ENCODE measurements at regions not wholly inside any gene's neighbourhood (a gene's known extent, or its start where the extent isn't known, plus 50 kb on each side); places are given as distances from the start of the nearest gene placed in this dataset.

DNA sequence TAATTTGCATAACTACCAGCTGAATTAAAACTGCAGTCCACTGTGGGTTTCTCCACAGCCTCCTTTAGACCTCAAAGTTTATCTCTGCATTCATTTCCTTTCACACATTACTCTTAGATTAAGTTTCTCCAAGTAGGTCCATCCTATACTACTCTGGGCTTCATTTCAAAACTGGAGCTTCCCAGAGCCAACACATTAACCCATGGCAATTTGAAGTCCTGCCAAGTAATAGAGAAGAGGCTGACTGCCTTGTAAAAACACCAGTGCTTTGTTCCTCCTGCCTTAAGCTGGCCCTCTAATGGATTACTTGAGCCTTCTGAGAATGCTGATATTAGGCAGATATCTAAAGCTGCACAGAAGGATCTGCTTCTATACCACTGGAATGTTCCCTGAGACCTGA is 997.2 kb upstream of the SLIT2 start:
- no peak overlapping the region for H2AFZ ChIP-seq (ENCODE audit: low read length)
- no peaks in the 10 kb centered on the region for H3K36me3 ChIP-seq (replicated peaks in 1 of 2; ENCODE audit: control insufficient read depth in 1 of 2, insufficient read depth in 2 of 2, low read length in 2 of 2)
- no peak overlapping the region for H3K4me3 ChIP-seq (replicated peaks in 1 of 3; ENCODE audit: insufficient read depth in 1 of 3, low read depth in 2 of 3, low read length in 3 of 3)
- no peaks in the 10 kb centered on the region for H3K79me2 ChIP-seq (ENCODE audit: insufficient read depth, low read length)
- intact Hi-C loops (cut with micrococcal nuclease; ENCODE audit: unreplicated experiment), result no loop called here
- POLR2A ChIA-PET, result no interaction called here
- H3K4me1 ChIP-seq (ENCODE audit: insufficient read depth, low read length), result no peaks in the 10 kb centered on the region
- CTCF ChIA-PET (ENCODE audit: low intra/inter-chr PET ratio, low total read pairs), result no interaction called here
- H3K27ac ChIP-seq (ENCODE audit: extremely low read length, insufficient read depth, low read length), result no peak overlapping the region
- TF ChIP-seq, protein P1, sequence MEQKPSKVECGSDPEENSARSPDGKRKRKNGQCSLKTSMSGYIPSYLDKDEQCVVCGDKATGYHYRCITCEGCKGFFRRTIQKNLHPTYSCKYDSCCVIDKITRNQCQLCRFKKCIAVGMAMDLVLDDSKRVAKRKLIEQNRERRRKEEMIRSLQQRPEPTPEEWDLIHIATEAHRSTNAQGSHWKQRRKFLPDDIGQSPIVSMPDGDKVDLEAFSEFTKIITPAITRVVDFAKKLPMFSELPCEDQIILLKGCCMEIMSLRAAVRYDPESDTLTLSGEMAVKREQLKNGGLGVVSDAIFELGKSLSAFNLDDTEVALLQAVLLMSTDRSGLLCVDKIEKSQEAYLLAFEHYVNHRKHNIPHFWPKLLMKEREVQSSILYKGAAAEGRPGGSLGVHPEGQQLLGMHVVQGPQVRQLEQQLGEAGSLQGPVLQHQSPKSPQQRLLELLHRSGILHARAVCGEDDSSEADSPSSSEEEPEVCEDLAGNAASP (CRISPR knock-in tag; IDR thresholded peaks at IDR 0.05; ENCODE audit: borderline replicate concordance), result no peak
- TF ChIP-seq ZNF350 (CRISPR knock-in tag; IDR thresholded peaks at IDR 0.05; ENCODE audit: borderline replicate concordance, low read depth) (no peak), MIXL1 (CRISPR knock-in tag; IDR thresholded peaks at IDR 0.05) (no peak), POGZ (CRISPR knock-in tag; IDR thresholded peaks at IDR 0.05) (no peak), SP5 (CRISPR knock-in tag; IDR thresholded peaks at IDR 0.05; ENCODE audit: borderline replicate concordance, low read depth) (no peak), ZNF629 (CRISPR knock-in tag; conservative IDR thresholded peaks at IDR 0.05) (no peak), ZNF326 (CRISPR knock-in tag; IDR thresholded peaks at IDR 0.05; ENCODE audit: borderline replicate concordance) (no peak), HES4 (CRISPR knock-in tag; IDR thresholded peaks at IDR 0.05; ENCODE audit: borderline replicate concordance) (no peak), RXRA (CRISPR knock-in tag; IDR thresholded peaks at IDR 0.05) (no peak)
- H3K9ac ChIP-seq (ENCODE audit: insufficient read depth, low read depth, low read length), result no peak overlapping the region
- in situ Hi-C loops (cut with HindIII; ENCODE audit: extremely low pct_ligation_motif_present, low pct_unique_long_range_greater_than_20kb), result no loop called here
- no peak overlapping the region for H3K4me2 ChIP-seq (ENCODE audit: low read depth, low read length)
- H4K20me1 ChIP-seq (ENCODE audit: insufficient read depth, low read length), result no peaks in the 10 kb centered on the region
- BruUV-seq (replicated peaks), result no TSS peak
- no peak for DNase-seq (ENCODE audit: low spot score)
- no peaks in the 10 kb centered on the region for H3K27me3 ChIP-seq (ENCODE audit: control insufficient read depth in 1 of 2, insufficient read depth in 2 of 2, low read length in 2 of 2)
- H3K9me3 ChIP-seq (ENCODE audit: low read length), result peaks cover 93% of the 10 kb centered on the region
- FAIRE-seq, result no peak
- no peak for ATAC-seq

DNA sequence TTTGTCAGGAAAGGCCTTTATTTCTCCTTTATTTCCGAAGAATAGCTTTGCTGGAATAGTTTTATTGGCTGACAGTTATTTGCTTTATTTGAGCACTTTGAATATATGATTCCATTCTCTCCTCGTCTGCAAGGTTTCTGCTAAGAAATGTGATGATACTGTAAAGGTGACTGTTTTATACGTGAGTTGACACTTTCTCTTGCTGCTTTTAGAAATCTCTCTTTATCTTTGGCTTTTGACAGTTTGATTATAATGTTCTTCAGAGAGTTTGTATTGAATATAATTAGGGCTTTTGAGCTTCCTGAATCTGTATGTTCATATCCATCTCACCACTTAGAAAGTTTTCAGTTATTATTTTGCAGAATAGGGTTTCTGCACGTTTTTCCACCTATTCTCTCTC is 1003.7 kb upstream of the SLIT2 start:
- no peaks in the 10 kb centered on the region for H3K27me3 ChIP-seq (ENCODE audit: control insufficient read depth in 1 of 2, insufficient read depth in 2 of 2, low read length in 2 of 2)
- H3K9me3 ChIP-seq (ENCODE audit: low read length), result peaks cover 86% of the 10 kb centered on the region
- no peaks in the 10 kb centered on the region for H4K20me1 ChIP-seq (ENCODE audit: insufficient read depth, low read length)
- FAIRE-seq (no peak), DNase-seq (ENCODE audit: low spot score) (no peak), ATAC-seq (no peak)
- H3K4me3 ChIP-seq (replicated peaks in 1 of 3; ENCODE audit: insufficient read depth in 1 of 3, low read depth in 2 of 3, low read length in 3 of 3), result no peak overlapping the region
- H3K79me2 ChIP-seq (ENCODE audit: insufficient read depth, low read length), result no peaks in the 10 kb centered on the region
- H3K4me1 ChIP-seq (ENCODE audit: insufficient read depth, low read length), result no peaks in the 10 kb centered on the region
- POLR2A ChIA-PET, result no interaction called here
- CTCF ChIA-PET (ENCODE audit: low intra/inter-chr PET ratio, low total read pairs), result no interaction called here
- intact Hi-C loops (cut with micrococcal nuclease; ENCODE audit: unreplicated experiment) (no loop called here), in situ Hi-C loops (cut with HindIII; ENCODE audit: extremely low pct_ligation_motif_present, low pct_unique_long_range_greater_than_20kb) (no loop called here)
- H2AFZ ChIP-seq (ENCODE audit: low read length), result no peak overlapping the region
- no peak overlapping the region for H3K4me2 ChIP-seq (ENCODE audit: low read depth, low read length)
- no TSS peak for BruUV-seq (replicated peaks)
- H3K36me3 ChIP-seq (replicated peaks in 1 of 2; ENCODE audit: control insufficient read depth in 1 of 2, insufficient read depth in 2 of 2, low read length in 2 of 2), result no peaks in the 10 kb centered on the region
- no peak overlapping the region for H3K27ac ChIP-seq (ENCODE audit: extremely low read length, insufficient read depth, low read length)
- WGBS (ENCODE audit: low lambda C conversion rate), result under 1% methylated on average over 4 of the region's 4 CpGs
- H3K9ac ChIP-seq (ENCODE audit: insufficient read depth, low read depth, low read length), result no peak overlapping the region
- TF ChIP-seq SALL1 (CRISPR knock-in tag; IDR thresholded peaks at IDR 0.05) (no peak), ZNF7 (CRISPR knock-in tag; IDR thresholded peaks at IDR 0.05) (no peak), ZFX (CRISPR knock-in tag; IDR thresholded peaks at IDR 0.05; ENCODE audit: low read depth) (no peak), NFYB (CRISPR knock-in tag; IDR thresholded peaks at IDR 0.05) (no peak), MAFF (IDR thresholded peaks at IDR 0.05; ENCODE audit: low read depth, low read length) (no peak), MIER3 (CRISPR knock-in tag; IDR thresholded peaks at IDR 0.05; ENCODE audit: borderline replicate concordance) (no peak), PPARG (CRISPR knock-in tag; conservative IDR thresholded peaks at IDR 0.05) (no peak)
- TF ChIP-seq, protein P2, sequence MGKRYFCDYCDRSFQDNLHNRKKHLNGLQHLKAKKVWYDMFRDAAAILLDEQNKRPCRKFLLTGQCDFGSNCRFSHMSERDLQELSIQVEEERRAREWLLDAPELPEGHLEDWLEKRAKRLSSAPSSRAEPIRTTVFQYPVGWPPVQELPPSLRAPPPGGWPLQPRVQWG (CRISPR knock-in tag; IDR thresholded peaks at IDR 0.05; ENCODE audit: borderline replicate concordance, low read depth), result no peak
- TF ChIP-seq, protein P3, sequence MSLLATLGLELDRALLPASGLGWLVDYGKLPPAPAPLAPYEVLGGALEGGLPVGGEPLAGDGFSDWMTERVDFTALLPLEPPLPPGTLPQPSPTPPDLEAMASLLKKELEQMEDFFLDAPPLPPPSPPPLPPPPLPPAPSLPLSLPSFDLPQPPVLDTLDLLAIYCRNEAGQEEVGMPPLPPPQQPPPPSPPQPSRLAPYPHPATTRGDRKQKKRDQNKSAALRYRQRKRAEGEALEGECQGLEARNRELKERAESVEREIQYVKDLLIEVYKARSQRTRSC (CRISPR knock-in tag; IDR thresholded peaks at IDR 0.05; ENCODE audit: low read depth), result no peak

Data from HepG2 (cell line).